NOMO-1 (cell line): ENCODE measurements at regions not wholly inside any gene's neighbourhood (a gene's known extent, or its start where the extent isn't known, plus 50 kb on each side); places are given as distances from the start of the nearest gene placed in this dataset.

Experiments
- DNase-seq, 2 experiments: peaks; one replicate each; lab custom pipeline; 2025; ENCODE audit not compliant: unreplicated experiment in 2 of 2; lab: John Stamatoyannopoulos, UW

GRCh38 chr13:39100996-39101738 is 62.9 kb downstream of the NHLRC3 start:
- DNase-seq: no peak

GRCh38 chr13:39102981-39103490 is 64.8 kb downstream of the NHLRC3 start:
- DNase-seq: no peak

- DNase-seq: no peak
Observed at GRCh38 chr13:39105110-39105509, 66.9 kb downstream of the NHLRC3 start.

GRCh38 chr13:39106216-39107005 is 68.2 kb downstream of the NHLRC3 start:
- no peak for DNase-seq

- DNase-seq: no peak
Observed at GRCh38 chr13:39107561-39107960, 69.3 kb downstream of the NHLRC3 start.

- no peak for DNase-seq
Observed at GRCh38 chr13:39108783-39109182, 70.5 kb downstream of the NHLRC3 start.

GRCh38 chr13:39110518-39111097 is 72.4 kb downstream of the NHLRC3 start:
- no peak for DNase-seq

- no peak for DNase-seq
Observed at GRCh38 chr13:39111145-39111544, 72.9 kb downstream of the NHLRC3 start.

GRCh38 chr13:39119422-39119821 is 81.2 kb downstream of the NHLRC3 start:
- no peak for DNase-seq

GRCh38 chr13:39123578-39123977 is 85.3 kb downstream of the NHLRC3 start:
- no peak for DNase-seq

- no peak for DNase-seq
Observed at GRCh38 chr13:39129213-39129612, 91.0 kb downstream of the NHLRC3 start.

GRCh38 chr13:39130301-39130700 is 92.0 kb downstream of the NHLRC3 start:
- DNase-seq: no peak

GRCh38 chr13:39132286-39133230 is 94.3 kb downstream of the NHLRC3 start:
- DNase-seq: no peak

GRCh38 chr13:39133781-39134180 is 95.5 kb downstream of the NHLRC3 start:
- no peak for DNase-seq

GRCh38 chr13:39134574-39134973 is 96.3 kb downstream of the NHLRC3 start:
- DNase-seq: no peak

- DNase-seq: no peak
Observed at GRCh38 chr13:39144391-39144790, 106.1 kb downstream of the NHLRC3 start.

- DNase-seq: peak; percentile 6 to 34
Observed at GRCh38 chr13:39144941-39145533, 106.8 kb downstream of the NHLRC3 start.

- peak in 1 of 2 experiments; percentile 10 for DNase-seq
Observed at GRCh38 chr13:39148513-39148961, 110.3 kb downstream of the NHLRC3 start.

- DNase-seq: no peak
Observed at GRCh38 chr13:39149896-39150295, 111.6 kb downstream of the NHLRC3 start.

GRCh38 chr13:39154041-39154440 is 115.8 kb downstream of the NHLRC3 start:
- no peak for DNase-seq
